SK-N-SH treated with all-trans-retinoic acid at 6 μM for 48 hours (cell line): ENCODE measurements at regions not wholly inside any gene's neighbourhood (a gene's known extent, or its start where the extent isn't known, plus 50 kb on each side); places are given as distances from the start of the nearest gene placed in this dataset.

Source experiments
- ARNTL ChIP-seq: fragments of 450-650 bp; formaldehyde crosslinking; IDR thresholded peaks from 2 replicates; pipeline ENCODE4 v1.5.0; 2020; ENCODE audit warnings: low read depth, mild to moderate bottlenecking, moderate library complexity, borderline replicate concordance
- BACH2 ChIP-seq: fragments of 250-450 bp; sonication (Bioruptor Pico); IDR thresholded peaks from 2 replicates; pipeline ENCODE4 v1.9.0; 2021; ENCODE audit warnings: mild to moderate bottlenecking, borderline replicate concordance
- GLIS3 ChIP-seq: fragments of 250-450 bp; sonication (Bioruptor Pico); IDR thresholded peaks from 2 replicates; pipeline ENCODE4 v1.5.0; 2020; ENCODE audit warnings: mild to moderate bottlenecking, moderate library complexity
- PATZ1 ChIP-seq: fragments of 250-450 bp; sonication (Bioruptor Pico); IDR thresholded peaks from 2 replicates; pipeline ENCODE4 v1.8.0; 2020; ENCODE audit warnings: mild to moderate bottlenecking, moderate library complexity, borderline replicate concordance
- POU6F1 ChIP-seq: fragments of 250-450 bp; sonication (Bioruptor Pico); IDR thresholded peaks from 2 replicates; pipeline ENCODE4 v1.8.0; 2021; ENCODE audit warnings: low read depth, mild to moderate bottlenecking, moderate library complexity, borderline replicate concordance
- RARB ChIP-seq: fragments of 250-450 bp; sonication (Bioruptor Pico); IDR thresholded peaks from 2 replicates; pipeline ENCODE4 v1.8.0; 2021; ENCODE audit warnings: mild to moderate bottlenecking, moderate library complexity
- ZC3H10 ChIP-seq: fragments of 250-450 bp; sonication (Bioruptor Pico); IDR thresholded peaks from 2 replicates; pipeline ENCODE4 v1.5.1; 2021; ENCODE audit warnings: mild to moderate bottlenecking, moderate library complexity
- ZFP3 ChIP-seq: fragments of 250-450 bp; sonication (Bioruptor Pico); IDR thresholded peaks from 2 replicates; pipeline ENCODE4 v1.5.0; 2020; ENCODE audit warnings: mild to moderate bottlenecking, moderate library complexity
- ZFP30 ChIP-seq: fragments of 450-650 bp; formaldehyde crosslinking; IDR thresholded peaks from 2 replicates; pipeline ENCODE4 v1.5.0; 2022; ENCODE audit warnings: mild to moderate bottlenecking, moderate library complexity
- ZNF8 ChIP-seq: fragments of 450-650 bp; formaldehyde crosslinking; IDR thresholded peaks from 2 replicates; pipeline ENCODE4 v1.5.0; 2020; ENCODE audit warnings: mild to moderate bottlenecking, moderate library complexity

- TF ChIP-seq ZC3H10 (CRISPR knock-in tag) (no peak), ARNTL (no peak), GLIS3 (CRISPR knock-in tag) (no peak), ZFP3 (no peak), BACH2 (CRISPR knock-in tag) (no peak), ZNF8 (no peak), ZFP30 (CRISPR knock-in tag) (no peak), PATZ1 (CRISPR knock-in tag) (no peak), POU6F1 (CRISPR knock-in tag) (no peak), RARB (CRISPR knock-in tag) (no peak)
Measured at GRCh38 chr3:13124631-13125030, 51.4 kb upstream of the IQSEC1 start.
